ENCODE measurements at regions not wholly inside any gene's neighbourhood (a gene's known extent, or its start where the extent isn't known, plus 50 kb on each side); places are given as distances from the start of the nearest gene placed in this dataset.

DNA sequence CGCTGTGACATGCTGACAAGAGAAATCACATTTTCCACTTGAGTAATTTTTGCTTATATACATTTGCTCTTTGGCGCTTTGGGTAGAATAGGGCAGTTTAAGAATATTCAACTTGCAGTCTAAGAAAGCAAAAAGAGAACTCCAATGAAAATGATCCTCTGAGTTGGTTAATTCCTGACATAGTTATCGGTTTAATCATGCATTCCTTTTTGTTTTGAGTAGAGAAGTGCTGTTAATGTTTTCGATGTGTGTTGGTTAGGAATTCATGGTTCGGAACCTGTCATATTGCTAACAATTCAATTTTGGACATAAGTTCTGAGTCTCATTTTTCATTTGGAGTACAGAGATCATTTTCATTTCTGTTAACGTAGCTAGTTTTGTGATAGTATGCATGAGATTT lies 700.6 kb upstream of the PITX2 start:
- TF ChIP-seq, protein P1, sequence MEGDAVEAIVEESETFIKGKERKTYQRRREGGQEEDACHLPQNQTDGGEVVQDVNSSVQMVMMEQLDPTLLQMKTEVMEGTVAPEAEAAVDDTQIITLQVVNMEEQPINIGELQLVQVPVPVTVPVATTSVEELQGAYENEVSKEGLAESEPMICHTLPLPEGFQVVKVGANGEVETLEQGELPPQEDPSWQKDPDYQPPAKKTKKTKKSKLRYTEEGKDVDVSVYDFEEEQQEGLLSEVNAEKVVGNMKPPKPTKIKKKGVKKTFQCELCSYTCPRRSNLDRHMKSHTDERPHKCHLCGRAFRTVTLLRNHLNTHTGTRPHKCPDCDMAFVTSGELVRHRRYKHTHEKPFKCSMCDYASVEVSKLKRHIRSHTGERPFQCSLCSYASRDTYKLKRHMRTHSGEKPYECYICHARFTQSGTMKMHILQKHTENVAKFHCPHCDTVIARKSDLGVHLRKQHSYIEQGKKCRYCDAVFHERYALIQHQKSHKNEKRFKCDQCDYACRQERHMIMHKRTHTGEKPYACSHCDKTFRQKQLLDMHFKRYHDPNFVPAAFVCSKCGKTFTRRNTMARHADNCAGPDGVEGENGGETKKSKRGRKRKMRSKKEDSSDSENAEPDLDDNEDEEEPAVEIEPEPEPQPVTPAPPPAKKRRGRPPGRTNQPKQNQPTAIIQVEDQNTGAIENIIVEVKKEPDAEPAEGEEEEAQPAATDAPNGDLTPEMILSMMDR (IDR thresholded peaks at IDR 0.05; ENCODE audit: low read depth, low read length, missing input control): no peak
- TF ChIP-seq GABPA (IDR thresholded peaks at IDR 0.05 in 1 of 2, conservative IDR thresholded peaks at IDR 0.05 in 1 of 2): no peak

Data from liver (tissue), 3 donors.